ENCODE measurements at regions not wholly inside any gene's neighbourhood (a gene's known extent, or its start where the extent isn't known, plus 50 kb on each side); places are given as distances from the start of the nearest gene placed in this dataset.

GRCh38 chr12:116392061-116392460 is 114.6 kb upstream of the MED13L start:
- Histone ChIP-seq H3K27me3 (ENCODE audit: control insufficient read depth, insufficient read depth, low read length) (no peaks in the 10 kb centered on the region), H3K4me3 (ENCODE audit: low read depth, low read length) (no peak overlapping the region), H3K27ac (ENCODE audit: low read depth, low read length) (no peak overlapping the region), H3K9me3 (ENCODE audit: control insufficient read depth, insufficient read depth, low read length) (peaks cover 9% of the 10 kb centered on the region; the same call in 1 of the 2 replicates)
- DNase-seq (ENCODE audit: low read depth, low spot score): no peak
- no peak for TF ChIP-seq CTCF (IDR thresholded peaks at IDR 0.05; ENCODE audit: low read depth, low read length)
- POLR2A ChIA-PET: interaction anchor here (0.6 kb wide), 1 partner anchor 140 kb away, joined by 4 read pairs; no protein-coding TSS in a partner anchor
- CTCF ChIA-PET: interaction anchor here (1.4 kb wide), 1 partner anchor 14 kb away, joined by 3 read pairs; no protein-coding TSS in a partner anchor

DNA sequence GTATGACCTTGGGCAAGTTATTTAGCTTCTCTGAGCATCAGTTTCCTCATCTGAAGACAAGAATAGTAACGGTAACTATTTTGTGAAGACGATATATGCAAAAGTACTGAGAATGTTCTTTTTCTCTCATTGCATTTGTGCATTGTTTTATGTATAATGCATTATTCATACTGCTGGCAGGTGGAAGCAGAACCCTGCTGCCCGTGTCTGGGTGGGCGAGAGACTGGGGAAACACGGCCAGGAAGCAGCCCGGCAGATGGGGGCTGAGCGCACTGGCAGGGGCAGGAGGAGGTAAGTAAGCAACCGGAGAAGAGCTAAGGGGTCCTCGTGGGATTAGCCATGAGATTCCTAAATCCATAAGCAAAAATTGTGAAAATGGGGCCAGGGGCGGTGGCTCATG is 115.8 kb upstream of the MED13L start:
- Histone ChIP-seq H3K27me3 (ENCODE audit: control insufficient read depth, insufficient read depth, low read length) (no peaks in the 10 kb centered on the region), H3K9me3 (ENCODE audit: control insufficient read depth, insufficient read depth, low read length) (peaks cover 9% of the 10 kb centered on the region; the same call in 1 of the 2 replicates), H3K27ac (ENCODE audit: low read depth, low read length) (no peak overlapping the region), H3K4me3 (ENCODE audit: low read depth, low read length) (no peak overlapping the region)
- POLR2A ChIA-PET: no interaction called here
- no peak for TF ChIP-seq CTCF (IDR thresholded peaks at IDR 0.05; ENCODE audit: low read depth, low read length)
- no peak for DNase-seq (ENCODE audit: low read depth, low spot score)
- CTCF ChIA-PET: interaction anchor here (1.4 kb wide), 1 partner anchor 13 kb away, joined by 3 read pairs; no protein-coding TSS in a partner anchor

- Histone ChIP-seq H3K4me3 (ENCODE audit: low read depth, low read length) (no peak overlapping the region), H3K9me3 (ENCODE audit: control insufficient read depth, insufficient read depth, low read length) (peaks cover 9% of the 10 kb centered on the region; the same call in 1 of the 2 replicates), H3K27me3 (ENCODE audit: control insufficient read depth, insufficient read depth, low read length) (no peaks in the 10 kb centered on the region), H3K27ac (ENCODE audit: low read depth, low read length) (no peak overlapping the region)
- POLR2A ChIA-PET: no interaction called here
- no peak for DNase-seq (ENCODE audit: low read depth, low spot score)
- TF ChIP-seq CTCF (IDR thresholded peaks at IDR 0.05; ENCODE audit: low read depth, low read length): no peak
- CTCF ChIA-PET: no interaction called here
Observed at GRCh38 chr12:116393859-116394650, 116.6 kb upstream of the MED13L start.

DNA sequence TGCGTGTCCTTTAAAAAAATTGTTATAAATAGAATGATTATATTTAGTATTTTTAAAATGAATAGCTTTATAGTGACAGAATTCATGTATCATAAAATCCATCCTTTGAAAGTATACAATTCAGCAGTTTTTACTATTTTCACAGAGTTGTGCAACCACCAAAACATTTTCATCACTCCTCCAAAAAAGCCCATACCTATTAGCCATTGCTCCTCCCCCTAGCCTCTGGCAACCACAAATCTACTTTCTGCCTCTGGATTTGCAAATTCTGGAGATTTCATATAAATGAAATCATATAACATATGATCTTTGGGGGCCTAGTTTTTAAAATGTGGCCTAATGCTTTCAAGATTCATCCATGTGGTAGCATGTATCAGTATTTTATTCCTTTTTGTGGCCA is 117.9 kb upstream of the MED13L start:
- POLR2A ChIA-PET: no interaction called here
- no peaks in the 10 kb centered on the region for H3K27me3 ChIP-seq (ENCODE audit: control insufficient read depth, insufficient read depth, low read length)

More for the DNA sequence above, 117.9 kb upstream of the MED13L start:
- TF ChIP-seq CTCF (IDR thresholded peaks at IDR 0.05; ENCODE audit: low read depth, low read length): no peak
- H3K9me3 ChIP-seq (ENCODE audit: control insufficient read depth, insufficient read depth, low read length): peaks cover 9% of the 10 kb centered on the region; the same call in 1 of the 2 replicates
- CTCF ChIA-PET: no interaction called here
- H3K4me3 ChIP-seq (ENCODE audit: low read depth, low read length): no peak overlapping the region
- no peak for DNase-seq (ENCODE audit: low read depth, low spot score)
- H3K27ac ChIP-seq (ENCODE audit: low read depth, low read length): no peak overlapping the region

Measured in AG04450 (cell line).